Activated T-helper 9 cell treated with anti-CD3 and anti-CD28 coated beads, Interleukin-2, amount 50 U/mL, for 16 hours (primary cell): ENCODE measurements at regions not wholly inside any gene's neighbourhood (a gene's known extent, or its start where the extent isn't known, plus 50 kb on each side); places are given as distances from the start of the nearest gene placed in this dataset.

ENCODE experiments used
- DNase-seq: peaks from one replicate; pipeline ENCODE4 v3.0.0-alpha.2; 2020; ENCODE audit warnings: low read depth

GRCh38 chr3:59580996-59581395 lies 531.2 kb upstream of the CFAP20DC start:
- no peak for DNase-seq

DNA sequence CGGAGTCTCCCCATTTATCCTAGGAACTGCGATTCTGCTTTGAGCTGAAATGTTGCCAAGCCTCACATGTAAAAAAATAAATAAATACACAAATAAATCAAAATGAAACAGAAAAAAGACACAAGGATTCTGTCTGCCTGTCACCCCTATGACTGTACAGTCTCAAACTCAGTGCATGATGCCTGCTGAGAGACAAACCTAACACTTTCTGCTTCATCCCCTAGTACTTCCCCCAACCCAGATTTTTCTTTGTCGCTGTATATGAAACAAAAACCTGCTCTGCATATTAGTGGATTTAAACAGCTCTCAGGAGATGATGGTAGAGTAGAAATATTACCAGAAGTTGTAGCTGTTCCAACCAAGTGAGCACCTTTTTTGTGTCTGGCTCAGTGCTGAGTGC lies 530.7 kb upstream of the CFAP20DC start:
- no peak for DNase-seq

GRCh38 chr3:59578129-59578528 lies 528.3 kb upstream of the CFAP20DC start:
- no peak for DNase-seq

GRCh38 chr3:59576606-59577005 lies 526.8 kb upstream of the CFAP20DC start:
- DNase-seq, result no peak

DNA sequence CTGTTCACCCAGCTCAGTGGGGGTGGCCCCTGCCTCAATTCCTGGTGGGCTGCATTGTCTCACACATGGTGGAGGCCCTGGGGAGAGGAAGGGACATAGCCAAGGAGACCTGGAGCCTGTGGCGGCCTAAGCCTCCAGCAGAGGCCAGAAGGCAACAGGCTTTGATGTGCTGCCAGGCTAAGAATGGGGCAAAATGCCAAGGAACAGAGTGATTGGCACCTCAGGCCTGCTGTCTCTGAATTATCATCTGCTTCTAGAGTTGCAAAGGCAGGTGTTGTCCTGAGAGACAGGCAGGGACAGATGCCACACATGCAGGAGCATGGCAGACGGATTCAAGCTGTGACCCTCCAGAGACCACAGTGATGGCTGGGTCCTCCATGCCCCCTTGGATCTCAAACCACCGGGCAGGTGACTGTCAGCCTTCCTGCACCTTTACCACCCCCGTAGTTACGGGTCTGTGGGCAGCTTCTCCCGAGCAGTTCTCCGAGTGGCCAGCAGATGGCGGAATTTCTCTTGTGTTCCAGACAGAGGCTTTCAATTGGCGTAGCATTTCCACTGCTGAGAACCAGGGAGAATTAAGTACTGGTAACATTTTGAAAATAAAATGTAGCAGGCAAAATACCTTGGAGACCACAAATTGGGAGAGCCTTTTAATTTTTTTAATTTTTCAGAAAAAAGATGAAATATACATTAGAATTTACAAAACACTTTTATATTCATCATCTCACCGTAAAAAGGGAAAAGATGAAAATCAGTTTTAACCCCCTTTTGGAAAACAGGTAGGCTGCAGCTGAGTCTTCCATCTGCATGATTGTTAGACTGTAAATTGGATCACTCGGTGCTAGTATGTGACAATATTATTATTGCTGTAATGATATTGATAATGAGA lies 525.5 kb upstream of the CFAP20DC start:
- peak; percentile 72 for DNase-seq

GRCh38 chr3:59573911-59574310 lies 524.1 kb upstream of the CFAP20DC start:
- no peak for DNase-seq

GRCh38 chr3:59572106-59572505 lies 522.3 kb upstream of the CFAP20DC start:
- DNase-seq, result no peak

- DNase-seq, result no peak
These were observed 521.0 kb upstream of the CFAP20DC start for GRCh38 chr3:59570806-59571205.

DNA sequence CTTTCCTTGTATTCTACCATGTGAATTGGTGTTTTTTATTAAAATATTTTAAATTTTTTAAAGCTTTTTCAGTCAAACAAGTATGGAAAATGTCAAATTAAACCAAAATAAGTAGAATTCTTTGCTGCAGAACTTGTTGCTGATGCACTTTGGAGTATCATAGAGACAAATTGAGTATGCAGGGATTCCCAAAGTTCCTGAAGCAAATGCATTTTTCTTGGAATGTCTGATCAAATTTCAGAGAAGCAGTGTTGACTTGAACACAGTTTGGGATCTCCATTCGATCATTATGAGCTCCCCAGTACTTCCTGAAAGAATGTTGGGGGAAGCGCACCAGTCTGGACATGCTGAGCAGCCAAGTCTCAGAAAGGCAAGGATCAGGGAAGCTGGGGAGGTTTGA lies 517.8 kb upstream of the CFAP20DC start:
- DNase-seq, result no peak

DNA sequence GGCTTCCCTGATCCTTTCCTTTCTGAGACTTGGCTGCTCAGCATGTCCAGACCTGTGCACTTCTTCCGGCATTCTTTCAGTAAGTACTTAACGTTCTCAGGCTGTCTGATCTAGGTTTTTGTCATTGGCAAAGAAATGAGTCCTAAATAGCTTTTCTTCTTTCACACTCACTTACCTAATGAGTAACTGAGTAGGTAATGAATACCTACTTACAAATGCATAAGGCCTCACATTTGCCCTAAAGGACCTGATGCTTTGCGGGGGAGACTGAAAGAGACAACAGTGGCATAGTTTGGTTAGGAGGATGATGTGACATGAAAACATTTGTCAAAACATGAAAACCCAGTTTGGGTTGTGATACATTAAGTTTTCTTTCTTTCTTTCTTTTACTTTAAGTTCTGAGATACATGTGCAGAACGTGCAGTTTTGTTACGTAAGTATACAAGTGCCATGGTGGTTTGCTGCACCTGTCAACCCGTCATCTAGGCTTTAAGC lies 516.7 kb upstream of the CFAP20DC start:
- no peak for DNase-seq

GRCh38 chr3:59565125-59565524 lies 515.3 kb upstream of the CFAP20DC start:
- no peak for DNase-seq

DNA sequence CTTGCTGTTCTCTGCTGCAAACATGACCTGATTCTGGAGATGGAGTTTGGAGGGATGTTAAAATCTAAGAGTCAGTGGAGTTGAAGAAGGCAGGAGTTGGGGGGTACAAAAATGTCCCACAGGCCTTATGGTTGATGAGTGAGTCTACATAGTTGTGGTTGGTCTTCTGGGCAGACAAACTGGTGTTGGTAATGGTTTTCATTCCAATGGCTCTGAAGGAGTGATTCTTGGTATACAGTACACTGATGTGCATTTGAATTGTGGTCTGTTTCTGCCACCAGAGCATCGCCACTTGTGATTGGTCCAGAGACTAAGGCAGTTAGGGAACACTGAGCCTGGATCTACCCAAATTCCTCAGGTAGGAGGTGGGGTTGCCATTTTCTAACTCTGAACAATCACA lies 514.1 kb upstream of the CFAP20DC start:
- no peak for DNase-seq

GRCh38 chr3:59563072-59563605 lies 513.3 kb upstream of the CFAP20DC start:
- DNase-seq, result no peak

GRCh38 chr3:59559721-59560435 lies 510.1 kb upstream of the CFAP20DC start:
- no peak for DNase-seq

DNA sequence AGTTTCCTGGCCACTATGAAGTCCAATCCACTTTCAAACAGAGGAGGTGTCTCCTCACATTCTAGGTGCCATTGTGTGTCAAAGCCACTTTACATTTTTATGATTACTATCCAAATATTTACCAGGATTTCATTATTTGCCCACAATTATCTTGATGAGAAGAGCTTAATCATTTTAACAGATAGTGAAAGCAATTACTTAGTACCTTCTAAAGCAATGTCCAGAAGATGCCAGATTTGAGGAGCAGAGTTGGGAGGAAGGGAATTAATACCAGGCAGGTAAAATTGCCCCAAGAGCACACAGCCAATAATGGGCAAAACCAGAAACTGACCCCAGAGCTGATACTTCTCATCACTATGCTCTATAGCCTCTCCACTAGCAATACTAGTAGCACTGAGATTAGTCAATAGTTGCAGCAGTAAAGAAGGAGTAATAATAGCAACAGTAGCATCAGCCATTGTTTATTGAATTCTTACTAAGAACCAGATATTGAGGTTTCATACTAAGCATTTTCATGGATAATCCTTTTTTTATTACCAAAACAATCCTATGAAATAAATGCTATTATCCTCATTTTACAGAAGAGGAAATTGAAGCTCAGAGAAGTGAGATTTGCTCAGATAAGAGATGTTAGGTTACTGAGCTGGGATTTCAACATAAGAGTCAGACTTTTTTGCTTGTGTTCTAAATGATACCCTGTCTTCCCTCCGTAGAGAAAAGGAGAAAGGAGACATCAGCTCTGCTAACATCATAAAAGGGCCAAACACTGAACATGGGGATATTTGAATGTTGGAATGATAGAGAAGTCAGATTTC lies 509.3 kb upstream of the CFAP20DC start:
- no peak for DNase-seq

GRCh38 chr3:59555593-59556315 lies 505.9 kb upstream of the CFAP20DC start:
- DNase-seq, result no peak

GRCh38 chr3:59553076-59553475 lies 503.3 kb upstream of the CFAP20DC start:
- no peak for DNase-seq

DNA sequence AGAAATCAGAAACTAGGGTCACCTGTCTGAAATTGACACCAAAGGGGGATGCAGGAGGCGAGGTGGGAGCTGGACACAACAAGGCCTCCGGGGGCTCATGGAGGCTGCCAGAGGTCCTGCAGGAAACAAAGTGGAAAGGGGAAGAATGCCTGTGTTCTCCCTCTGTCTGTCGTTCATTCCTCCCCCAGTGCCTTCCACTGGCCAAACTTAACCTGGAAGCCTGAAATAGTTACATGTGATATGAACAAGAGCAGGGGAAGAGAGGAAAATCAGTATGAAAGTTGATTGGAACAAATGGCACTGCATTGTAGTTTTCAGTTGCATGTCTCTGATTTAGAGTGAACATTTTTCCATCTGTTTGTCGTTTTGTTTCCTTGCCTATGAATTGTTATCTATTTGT lies 502.0 kb upstream of the CFAP20DC start:
- no peak for DNase-seq

DNA sequence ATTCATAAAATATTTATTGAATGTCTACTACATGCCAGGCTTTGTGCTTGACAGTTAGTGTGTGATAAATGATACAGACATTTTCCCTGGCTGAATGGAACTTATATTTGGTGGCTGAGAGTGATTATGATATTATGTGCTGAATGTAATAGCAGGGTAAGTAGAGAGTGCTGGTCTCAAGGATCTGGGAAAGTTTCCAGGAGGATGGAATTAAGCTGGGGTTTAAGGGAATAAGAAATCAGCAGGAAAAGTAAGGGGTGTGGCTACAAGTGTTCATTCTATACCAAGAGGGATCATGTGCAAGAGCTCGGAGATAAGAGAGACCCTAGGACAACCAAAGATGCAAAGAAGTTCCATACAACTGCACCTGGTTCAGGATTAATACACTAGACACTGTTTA lies 500.1 kb upstream of the CFAP20DC start:
- no peak for DNase-seq

GRCh38 chr3:59547874-59548273 lies 498.0 kb upstream of the CFAP20DC start:
- no peak for DNase-seq

DNA sequence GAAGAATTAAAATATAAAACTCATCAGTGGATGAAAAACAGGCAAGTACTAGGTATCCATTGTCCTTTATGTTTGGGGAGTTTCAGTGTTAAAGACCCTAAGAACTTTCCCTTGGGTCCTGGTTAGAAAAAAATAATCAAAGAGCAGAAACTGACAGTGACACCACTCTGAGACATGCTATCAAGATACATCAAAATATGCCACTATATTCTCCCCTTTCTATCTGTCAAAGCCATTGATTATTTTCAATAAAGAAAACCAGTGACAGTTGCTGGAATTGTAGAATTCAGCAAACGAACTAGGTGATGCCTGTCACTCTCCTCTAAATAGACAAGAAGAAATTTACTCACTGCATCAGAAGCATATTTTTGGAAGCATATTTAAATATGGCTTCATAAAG lies 496.7 kb upstream of the CFAP20DC start:
- no peak for DNase-seq
